B cell (primary cell): ENCODE measurements at regions not wholly inside any gene's neighbourhood (a gene's known extent, or its start where the extent isn't known, plus 50 kb on each side); places are given as distances from the start of the nearest gene placed in this dataset.

Experiments
- ATAC-seq: fragments of 200-7000 bp; cut with Tn5 transposase; one replicate; pipeline ENCODE4 v1.10.0; 2021; ENCODE audit warnings: low read depth, mild to moderate bottlenecking, moderate number of reproducible peaks, moderate library complexity
- CTCF ChIA-PET: fragments of 350-600 bp; sonication (Branson Sonifier 250); formaldehyde crosslinking; loops from one replicate; lab custom pipeline; 2021; ENCODE audit warnings: antibody characterized with exemption, inconsistent platforms; lab: Charles Lee
- POLR2A ChIA-PET: fragments of 350-600 bp; sonication (Branson Sonifier 250); formaldehyde crosslinking; loops from one replicate; lab custom pipeline; 2021; ENCODE audit warnings: antibody characterized with exemption; lab: Charles Lee
- DNase-seq: peaks from one replicate; pipeline ENCODE4 v3.0.0; 2013
- H2AFZ ChIP-seq: 2 replicates; pipeline ENCODE4 v1.6.1; 2012; ENCODE audit warnings: mild to moderate bottlenecking, low read depth, low read length; ENCODE audit not compliant: insufficient read depth, poor library complexity, severe bottlenecking
- H3K27ac ChIP-seq, 2 donors: 1 replicate in 1 of 2; 2 replicates in 1 of 2; pipeline ENCODE4 v1.5.1; 2012 to 2013; ENCODE audit warnings: low read length in 2 of 2, mild to moderate bottlenecking in 2 of 2, moderate library complexity in 1 of 2
- H3K27me3 ChIP-seq, 4 experiments: fragments of 200-600 bp in 1 of 4; sonication (generic) in 1 of 4; replicated peaks in 1 of 4; 1 replicate in 2 of 4; 2 replicates in 2 of 4; pipeline versions ENCODE4 v1.6.1 to v1.7.0; 2013 to 2016; ENCODE audit warnings: low read length in 3 of 4, mild to moderate bottlenecking in 2 of 4, mixed read lengths in 1 of 4, moderate library complexity in 1 of 4; ENCODE audit not compliant: insufficient read depth in 4 of 4, control insufficient read depth in 3 of 4; ENCODE audit errors: control extremely low read depth in 1 of 4
- H3K36me3 ChIP-seq, 2 experiments: replicated peaks in 1 of 2; 1 replicate in 1 of 2; 2 replicates in 1 of 2; pipeline versions ENCODE4 v1.6.1 to v1.7.1; 2013; ENCODE audit warnings: low read length in 1 of 2; ENCODE audit not compliant: insufficient read depth in 2 of 2, control insufficient read depth in 1 of 2; ENCODE audit errors: control extremely low read depth in 1 of 2, extremely low read depth in 1 of 2
- H3K4me1 ChIP-seq, 2 donors: fragments of 200-600 bp in 1 of 2; sonication (generic) in 1 of 2; 1 replicate in 1 of 2; 2 replicates in 1 of 2; pipeline versions ENCODE4 v1.5.1 to v1.6.1; 2013 to 2017; ENCODE audit warnings: low read length in 2 of 2; ENCODE audit not compliant: control insufficient read depth in 2 of 2, insufficient read depth in 2 of 2
- H3K4me2 ChIP-seq: replicated peaks from 2 replicates; pipeline ENCODE3; 2012; ENCODE audit warnings: mild to moderate bottlenecking, low read depth, low read length; ENCODE audit not compliant: poor library complexity, severe bottlenecking
- H3K4me3 ChIP-seq, 5 experiments: fragments of 200-600 bp in 1 of 5; sonication (generic) in 1 of 5; 1 replicate in 3 of 5; 2 replicates in 2 of 5; pipeline versions ENCODE4 v1.5.1 to v1.7.0; 2011 to 2016; ENCODE audit warnings: low read length in 4 of 5, mild to moderate bottlenecking in 4 of 5, low read depth in 2 of 5, control low read depth in 1 of 5, moderate library complexity in 1 of 5; ENCODE audit not compliant: insufficient read depth in 1 of 5; ENCODE audit errors: control extremely low read depth in 1 of 5, extremely low read depth in 1 of 5
- H3K79me2 ChIP-seq: fragments of 200-600 bp; sonication (generic); one replicate; pipeline ENCODE4 v1.6.0; 2016; ENCODE audit warnings: low read length; ENCODE audit not compliant: control insufficient read depth, insufficient read depth
- H3K9ac ChIP-seq: fragments of 200-600 bp; sonication (generic); 2 replicates; pipeline ENCODE4 v1.6.1; 2017; ENCODE audit warnings: mild to moderate bottlenecking, low read length, moderate library complexity
- H3K9me3 ChIP-seq, 3 donors: one replicate each; pipeline versions ENCODE4 v1.6.1 to v1.7.1; 2013; ENCODE audit warnings: low read length in 2 of 3; ENCODE audit not compliant: control insufficient read depth in 2 of 3, insufficient read depth in 1 of 3; ENCODE audit errors: control extremely low read depth in 1 of 3
- H4K20me1 ChIP-seq: 2 replicates; pipeline ENCODE4 v1.6.0; 2012; ENCODE audit warnings: mild to moderate bottlenecking, low read length; ENCODE audit not compliant: insufficient read depth, control insufficient read depth, poor library complexity, severe bottlenecking
- H3K27ac Mint-ChIP-seq: one replicate; pipeline ENCODE4 v1.8.0; 2021; ENCODE audit warnings: mixed read lengths
- H3K27me3 Mint-ChIP-seq: one replicate; pipeline ENCODE4 v1.8.0; 2021; ENCODE audit warnings: mixed read lengths
- H3K4me1 Mint-ChIP-seq: one replicate; pipeline ENCODE4 v1.8.0; 2021; ENCODE audit warnings: mixed read lengths
- H3K4me3 Mint-ChIP-seq: one replicate; pipeline ENCODE4 v1.8.0; 2021; ENCODE audit warnings: mixed read lengths
- H3K9me3 Mint-ChIP-seq: one replicate; pipeline ENCODE4 v1.8.0; 2022; ENCODE audit warnings: mixed read lengths; ENCODE audit not compliant: insufficient read depth
- EZH2 ChIP-seq: IDR thresholded peaks from 2 replicates; pipeline ENCODE4 v1.6.1; 2012; ENCODE audit warnings: borderline replicate concordance, low read depth, mild to moderate bottlenecking, moderate library complexity, low read length; ENCODE audit not compliant: insufficient read depth, poor library complexity, severe bottlenecking
- WGBS: methylation state at CpG from one replicate; pipeline ENCODE4 v1.1.5; 2013; ENCODE audit warnings: missing lambda C conversion rate; ENCODE audit not compliant: insufficient coverage; 5-methylcytosine and 5-hydroxymethylcytosine counted together
- intact Hi-C: fragments of 100-400 bp; cut with micrococcal nuclease; formaldehyde crosslinking; loops from one replicate; pipeline ENCODE4 v1.10.0; 2022
- TF ChIP-seq, protein P1 (sequence below): fragments of 200-600 bp; IDR thresholded peaks from one replicate; pipeline ENCODE4 v1.8.0; 2022; ENCODE audit warnings: antibody characterized with exemption, mild to moderate bottlenecking

DNA sequence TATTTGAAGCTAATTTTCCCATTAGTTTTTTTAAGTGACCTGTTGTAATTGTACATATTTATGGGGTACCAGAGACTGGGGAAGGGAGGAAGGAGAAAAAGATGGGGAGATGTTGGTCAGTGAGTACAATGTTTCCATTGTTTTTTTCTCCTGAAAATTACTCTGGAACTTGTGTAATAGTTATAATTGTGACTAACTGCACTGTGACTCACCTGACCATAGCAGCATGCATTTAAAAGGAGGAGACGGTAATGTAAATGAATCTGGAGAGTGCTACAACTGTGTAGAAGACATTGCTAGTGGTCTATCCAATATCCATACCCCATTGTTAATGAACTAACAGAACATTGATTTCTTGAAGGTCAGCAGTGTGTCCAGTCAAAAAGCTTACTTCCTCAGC lies 133.4 kb downstream of the RFPL4B start:
- no peaks in the 10 kb centered on the region for H3K27me3 Mint-ChIP-seq
- no peak overlapping the region for H3K4me3 Mint-ChIP-seq
- ChIA-PET CTCF (no interaction called here), POLR2A (no interaction called here)
- ATAC-seq (no peak), DNase-seq (no peak)
- Histone ChIP-seq H4K20me1 (no peaks in the 10 kb centered on the region), H3K36me3 (no peaks in the 10 kb centered on the region), H3K4me1 (no peaks in the 10 kb centered on the region), H2AFZ (no peak overlapping the region), H3K9ac (no peak overlapping the region), H3K79me2 (no peaks in the 10 kb centered on the region), H3K4me2 (no peak overlapping the region), H3K27me3 (no peaks in the 10 kb centered on the region), H3K4me3 (no peak overlapping the region), H3K9me3 (no peaks in the 10 kb centered on the region), H3K27ac (no peak overlapping the region)
- TF ChIP-seq, protein P1, sequence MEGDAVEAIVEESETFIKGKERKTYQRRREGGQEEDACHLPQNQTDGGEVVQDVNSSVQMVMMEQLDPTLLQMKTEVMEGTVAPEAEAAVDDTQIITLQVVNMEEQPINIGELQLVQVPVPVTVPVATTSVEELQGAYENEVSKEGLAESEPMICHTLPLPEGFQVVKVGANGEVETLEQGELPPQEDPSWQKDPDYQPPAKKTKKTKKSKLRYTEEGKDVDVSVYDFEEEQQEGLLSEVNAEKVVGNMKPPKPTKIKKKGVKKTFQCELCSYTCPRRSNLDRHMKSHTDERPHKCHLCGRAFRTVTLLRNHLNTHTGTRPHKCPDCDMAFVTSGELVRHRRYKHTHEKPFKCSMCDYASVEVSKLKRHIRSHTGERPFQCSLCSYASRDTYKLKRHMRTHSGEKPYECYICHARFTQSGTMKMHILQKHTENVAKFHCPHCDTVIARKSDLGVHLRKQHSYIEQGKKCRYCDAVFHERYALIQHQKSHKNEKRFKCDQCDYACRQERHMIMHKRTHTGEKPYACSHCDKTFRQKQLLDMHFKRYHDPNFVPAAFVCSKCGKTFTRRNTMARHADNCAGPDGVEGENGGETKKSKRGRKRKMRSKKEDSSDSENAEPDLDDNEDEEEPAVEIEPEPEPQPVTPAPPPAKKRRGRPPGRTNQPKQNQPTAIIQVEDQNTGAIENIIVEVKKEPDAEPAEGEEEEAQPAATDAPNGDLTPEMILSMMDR = no peak
- TF ChIP-seq EZH2 = no peak
- intact Hi-C loops = no loop called here
- no peak overlapping the region for H3K27ac Mint-ChIP-seq
- WGBS = no CpG with 5 or more reads among the region's 1 CpG
- peaks cover 2% of the 10 kb centered on the region for H3K9me3 Mint-ChIP-seq
- no peaks in the 10 kb centered on the region for H3K4me1 Mint-ChIP-seq

DNA sequence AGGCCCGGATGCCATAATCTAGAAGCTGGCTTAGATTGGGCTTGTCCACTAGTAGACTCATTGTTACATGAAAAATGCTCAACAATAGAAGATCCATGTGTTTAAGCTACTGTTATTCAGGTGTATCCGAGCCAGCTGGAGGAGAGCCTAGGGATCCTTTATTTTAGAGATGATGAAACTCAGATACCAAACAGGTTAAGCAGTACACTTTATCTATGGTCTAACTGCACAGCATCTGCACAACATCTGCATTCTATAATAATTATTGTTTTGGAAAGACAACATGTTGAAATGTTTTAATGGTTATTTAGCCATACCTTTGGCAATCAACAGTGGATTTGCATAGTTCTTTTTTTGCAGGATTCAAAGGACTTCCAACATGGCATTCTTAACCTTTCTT lies 134.1 kb downstream of the RFPL4B start:
- H3K79me2 ChIP-seq = no peaks in the 10 kb centered on the region
- DNase-seq = no peak
- intact Hi-C loops = no loop called here
- Mint-ChIP-seq H3K9me3 (peaks cover 2% of the 10 kb centered on the region), H3K4me3 (no peak overlapping the region), H3K27me3 (no peaks in the 10 kb centered on the region), H3K27ac (no peak overlapping the region), H3K4me1 (no peaks in the 10 kb centered on the region)
- no peaks in the 10 kb centered on the region for H4K20me1 ChIP-seq
- H3K9me3 ChIP-seq = no peaks in the 10 kb centered on the region
- ATAC-seq = no peak
- no peak overlapping the region for H2AFZ ChIP-seq
- H3K9ac ChIP-seq = no peak overlapping the region
- POLR2A ChIA-PET = no interaction called here
- no peak overlapping the region for H3K4me3 ChIP-seq
- H3K4me2 ChIP-seq = no peak overlapping the region
- TF ChIP-seq, protein P1 = no peak
- TF ChIP-seq EZH2 = no peak
- no peaks in the 10 kb centered on the region for H3K36me3 ChIP-seq
- H3K27me3 ChIP-seq = no peaks in the 10 kb centered on the region
- CTCF ChIA-PET = no interaction called here
- H3K27ac ChIP-seq = no peak overlapping the region
- H3K4me1 ChIP-seq = no peaks in the 10 kb centered on the region
- WGBS = 83% methylated on average over 1 of the region's 2 CpGs
